COR-L47 (cell line): ENCODE measurements at regions not wholly inside any gene's neighbourhood (a gene's known extent, or its start where the extent isn't known, plus 50 kb on each side); places are given as distances from the start of the nearest gene placed in this dataset.

Experiments used
- DNase-seq: peaks from one replicate; lab custom pipeline; 2025; lab: John Stamatoyannopoulos, UW

DNA sequence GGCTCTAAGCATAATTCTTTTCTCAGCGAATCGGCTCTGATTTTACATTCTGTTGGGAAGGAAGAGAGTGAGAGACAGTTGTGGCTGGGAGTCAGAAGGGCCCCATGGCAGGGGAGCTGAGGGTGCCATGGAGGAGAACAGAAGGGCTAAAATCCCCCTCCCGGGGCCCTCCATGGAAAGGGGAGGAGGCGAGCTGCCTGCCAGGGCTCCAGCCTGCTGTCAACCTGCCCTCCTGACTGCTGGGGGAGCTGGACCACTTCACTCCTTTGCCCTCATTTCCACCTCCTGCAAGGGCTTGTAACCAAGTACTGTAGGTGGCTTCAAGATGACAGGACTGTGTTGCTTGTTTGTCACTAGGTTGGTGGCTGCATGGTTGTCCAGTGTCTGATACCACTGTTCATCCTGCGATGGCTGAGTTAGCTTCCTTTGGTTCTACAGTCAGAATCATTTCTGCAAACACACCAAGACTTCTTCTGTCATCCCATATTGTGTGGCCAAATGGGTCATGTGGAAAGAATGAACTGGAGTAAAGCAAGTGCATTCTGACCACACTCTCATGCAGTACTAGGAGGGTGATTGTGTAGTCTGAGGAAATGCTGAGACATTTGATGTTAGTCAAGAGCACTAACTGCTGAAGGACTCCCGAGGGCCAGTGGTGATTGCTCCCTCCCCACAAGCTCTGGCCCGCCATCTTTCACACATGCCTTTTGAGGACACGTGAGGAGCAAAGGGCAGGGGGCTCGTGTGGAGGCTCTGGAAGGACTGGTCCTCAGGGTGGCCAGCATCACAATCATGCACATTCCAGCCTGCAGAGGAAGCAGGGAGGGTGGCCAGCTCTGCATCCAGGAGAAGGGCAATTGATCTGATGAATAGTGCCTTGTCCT, 307.2 kb downstream of the GADD45G start:
- DNase-seq, result no peak

DNA sequence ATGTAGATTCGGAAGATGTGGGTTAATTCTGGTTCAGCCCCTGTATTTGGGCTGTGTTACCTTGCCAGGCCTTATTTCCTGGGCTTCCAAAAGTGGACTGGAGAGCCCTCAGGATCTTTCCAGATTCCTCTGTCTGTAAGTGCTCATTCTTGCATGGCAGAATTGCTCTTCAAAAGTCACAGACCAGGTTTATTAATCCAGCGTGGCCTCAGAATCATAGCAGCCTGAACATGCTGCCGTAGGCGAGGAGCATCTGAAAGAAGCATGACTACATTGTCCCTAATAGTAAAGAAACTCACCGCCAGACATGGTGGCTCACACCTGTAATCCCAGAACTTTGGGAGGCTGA, 307.8 kb downstream of the GADD45G start:
- no peak for DNase-seq

DNA sequence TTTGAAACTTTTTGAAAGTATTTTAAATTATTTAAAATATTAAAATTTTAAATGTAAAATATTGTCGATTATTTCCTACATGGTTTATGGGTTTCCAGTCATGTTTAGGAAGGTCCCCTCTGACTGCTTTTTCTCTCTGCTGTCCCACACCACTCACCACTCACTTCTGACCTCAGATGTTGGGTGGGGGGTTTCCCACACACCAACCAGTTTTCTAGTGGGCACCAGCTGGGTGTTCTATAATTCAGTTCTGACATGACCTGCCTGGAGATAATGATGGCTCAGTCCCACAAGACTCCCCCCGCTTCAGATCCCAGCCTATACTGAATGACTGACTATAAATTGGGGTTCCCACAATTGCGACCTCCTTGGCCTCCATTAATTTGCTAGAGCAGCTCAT, 310.4 kb downstream of the GADD45G start:
- DNase-seq, result no peak

DNA sequence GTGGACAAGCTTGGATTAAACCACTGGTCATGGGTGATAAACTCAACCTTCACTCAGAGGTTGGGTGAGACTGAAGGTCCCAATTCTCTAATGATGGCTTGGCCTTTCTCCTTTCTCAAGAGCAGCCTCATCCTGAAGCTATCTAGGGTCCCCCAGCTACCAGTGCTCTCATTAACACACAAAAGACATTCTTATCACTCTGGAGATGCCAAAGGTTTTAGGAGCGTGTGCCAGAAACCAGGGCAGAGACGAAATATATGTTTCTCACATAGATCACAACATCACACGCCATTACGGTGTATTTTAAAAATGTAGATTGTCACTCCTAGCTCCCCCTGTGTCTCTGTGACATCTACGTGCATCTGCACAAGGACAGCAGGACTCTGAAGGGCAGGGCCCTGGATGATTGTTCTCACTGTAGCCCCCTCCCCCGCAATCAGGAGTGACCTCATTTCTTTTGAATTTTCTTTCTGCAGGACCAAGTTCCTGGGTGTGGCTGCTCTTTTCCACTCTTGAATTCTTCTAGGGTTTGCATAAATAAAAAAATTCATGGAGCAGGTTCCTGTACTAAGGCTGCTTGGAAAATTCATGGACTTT, 311.3 kb downstream of the GADD45G start:
- DNase-seq, result no peak

DNA sequence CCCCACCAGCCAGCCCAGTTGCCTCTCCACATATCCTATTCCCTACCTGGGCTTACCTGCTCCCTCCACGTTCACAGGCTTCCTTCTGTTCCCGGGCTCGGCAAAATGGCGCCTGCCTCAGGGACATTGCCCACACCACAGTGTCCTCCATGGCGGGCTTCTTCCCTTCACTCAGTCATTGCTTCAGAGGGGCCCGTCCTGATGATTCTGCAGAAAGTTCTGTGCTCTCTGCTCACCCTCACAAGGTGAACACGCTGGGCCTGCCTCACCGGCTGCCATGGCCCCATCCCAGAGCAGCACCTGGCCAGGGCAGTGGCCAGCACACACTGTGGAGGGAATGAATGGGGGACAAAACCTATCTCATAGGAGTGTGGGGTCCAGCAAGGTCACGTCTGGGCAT, 313.0 kb downstream of the GADD45G start:
- no peak for DNase-seq

DNA sequence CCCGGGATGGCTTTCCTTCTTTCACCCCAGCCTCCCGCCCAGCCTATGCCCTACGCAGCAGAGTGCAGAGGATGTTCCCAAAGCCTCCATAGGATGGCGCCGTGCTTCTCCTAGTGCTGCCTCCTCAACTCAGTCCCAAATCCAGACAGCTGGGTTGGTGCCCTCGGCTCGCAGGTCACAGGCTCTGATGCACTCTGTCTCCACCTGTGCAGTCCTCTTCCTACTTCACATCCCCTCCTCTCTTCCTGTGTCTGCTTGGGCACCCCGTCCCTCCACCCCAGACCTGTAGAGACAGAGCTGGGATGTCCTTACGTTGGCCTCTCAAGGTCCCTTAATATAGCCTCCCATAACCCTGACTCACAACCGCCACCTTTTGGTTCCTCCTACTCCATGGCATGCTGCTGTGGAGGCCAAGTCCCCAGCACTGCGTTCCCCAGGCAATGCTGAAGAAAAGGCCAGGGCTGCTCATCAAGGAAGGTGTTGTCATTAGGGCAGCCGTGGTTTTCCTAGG, 314.4 kb downstream of the GADD45G start:
- no peak for DNase-seq

DNA sequence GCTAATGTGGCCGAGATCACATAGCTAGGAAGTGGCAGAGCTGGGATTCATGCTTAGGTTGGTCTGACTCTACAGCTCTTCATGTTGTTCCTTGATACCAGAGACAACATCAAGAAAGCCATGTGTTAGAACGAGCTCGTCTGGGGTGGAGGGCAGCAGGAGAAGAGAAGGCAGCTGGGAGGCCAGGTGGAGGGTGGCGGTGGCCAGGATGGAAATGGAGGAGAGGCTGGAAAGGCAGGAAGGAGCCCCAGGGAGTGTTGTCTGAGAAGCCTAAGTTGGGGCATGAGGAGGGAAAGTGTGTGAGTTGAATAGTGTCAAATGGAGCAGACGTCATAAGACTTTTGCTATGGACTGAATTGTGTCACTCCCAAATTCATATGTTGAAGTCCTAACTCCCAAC, 315.3 kb downstream of the GADD45G start:
- no peak for DNase-seq

DNA sequence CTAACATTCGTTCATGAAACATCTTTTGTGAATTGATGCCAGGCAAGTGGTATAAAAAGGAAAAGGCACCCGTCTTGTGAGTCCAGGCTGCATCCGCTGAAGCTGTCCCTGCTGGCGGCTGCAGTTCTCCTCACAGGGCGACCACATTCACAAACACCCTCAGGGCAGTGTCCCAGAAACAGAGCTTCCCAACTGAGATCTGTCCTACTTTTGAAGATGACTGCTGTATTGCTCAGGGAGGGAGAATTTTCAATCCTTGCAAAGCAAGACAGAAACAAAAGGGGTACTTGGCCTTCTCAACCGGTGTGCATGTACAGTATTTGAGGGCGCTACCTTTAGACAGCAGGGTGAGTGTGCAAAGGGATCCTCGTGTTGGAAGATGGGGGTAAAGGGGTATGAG, 316.1 kb downstream of the GADD45G start:
- no peak for DNase-seq

DNA sequence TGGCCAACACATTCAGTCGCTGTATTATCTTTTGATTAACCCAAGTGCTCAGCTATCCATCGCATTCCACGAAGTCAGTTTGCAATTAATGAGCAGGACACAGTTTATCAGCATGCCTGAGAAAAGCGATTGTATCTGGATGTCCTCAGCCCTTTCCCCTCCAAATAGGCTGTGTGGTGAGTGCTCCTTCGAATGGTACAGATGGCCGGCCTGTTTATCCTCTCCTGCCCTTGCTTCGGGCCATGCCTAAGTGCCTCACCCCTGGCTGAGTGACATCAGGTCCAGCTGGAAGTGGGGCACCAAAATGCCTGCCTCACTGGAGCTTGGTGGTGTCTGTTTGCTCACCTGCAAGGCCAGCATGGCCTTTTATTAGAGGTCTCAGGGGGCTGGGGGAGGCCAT, 317.3 kb downstream of the GADD45G start:
- DNase-seq, result no peak

DNA sequence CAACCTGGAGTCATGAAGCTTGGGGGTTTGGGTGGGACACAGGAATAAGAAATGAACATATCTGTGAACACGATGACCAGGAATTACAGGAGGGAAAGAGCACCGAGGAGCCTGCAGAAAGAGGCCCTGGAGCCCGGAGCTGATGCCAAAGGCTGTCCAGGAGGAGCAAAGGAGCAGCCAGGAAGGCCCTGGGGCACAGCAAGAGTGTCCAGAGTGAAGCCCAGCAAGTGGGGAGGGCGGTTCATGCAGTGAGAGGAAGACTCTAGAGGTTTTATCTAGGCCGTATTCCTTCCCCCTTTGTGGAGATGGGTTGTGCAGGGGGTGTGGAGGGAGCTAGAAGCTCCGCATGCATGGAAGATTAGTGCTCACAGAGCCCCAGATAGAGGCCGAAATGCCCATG, 318.4 kb downstream of the GADD45G start:
- DNase-seq, result no peak

DNA sequence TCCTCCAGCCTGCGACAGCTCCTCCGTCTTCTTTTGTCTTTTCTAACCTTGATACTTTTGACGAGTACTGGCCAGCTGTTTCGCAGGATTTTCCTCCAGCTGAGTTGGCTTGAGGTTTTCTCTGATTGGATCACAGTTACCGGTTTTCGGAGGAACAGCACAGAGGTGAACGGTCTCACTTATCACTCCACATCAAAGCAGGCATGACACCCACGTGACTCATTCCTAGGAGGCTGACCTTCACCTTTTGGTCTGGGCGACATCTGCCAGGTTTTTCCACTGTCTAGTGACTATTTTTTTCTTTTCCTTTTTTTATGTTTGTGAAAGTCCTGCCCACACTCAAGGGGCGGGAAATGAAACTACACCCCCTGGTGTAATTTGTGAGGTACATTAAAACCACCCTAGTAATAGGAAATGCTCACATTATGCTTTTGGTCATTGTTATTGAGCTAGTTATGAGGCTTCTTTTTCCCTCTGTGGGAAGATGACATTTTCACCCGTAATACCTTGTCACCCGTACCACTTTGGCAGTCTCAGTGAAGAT, 319.2 kb downstream of the GADD45G start:
- no peak for DNase-seq

DNA sequence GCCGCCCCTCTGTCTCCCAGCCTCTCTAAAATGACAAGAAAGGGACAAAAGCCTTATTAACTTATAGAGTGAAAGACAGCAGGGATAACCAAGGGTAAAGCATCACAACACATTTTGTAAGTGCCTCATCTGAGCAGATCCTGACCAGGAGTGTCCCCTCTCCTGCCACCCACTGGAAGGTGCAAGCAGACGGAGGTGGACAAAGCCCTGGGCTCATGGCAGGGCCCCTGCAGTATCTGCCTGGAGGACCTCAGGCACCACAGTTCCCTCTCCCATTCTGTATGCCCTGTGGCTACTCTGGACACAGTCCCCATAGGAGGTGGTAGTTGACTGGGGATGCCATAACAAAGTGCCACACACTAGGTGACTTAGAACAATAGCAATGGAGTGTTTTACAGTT, 319.8 kb downstream of the GADD45G start:
- DNase-seq, result no peak

DNA sequence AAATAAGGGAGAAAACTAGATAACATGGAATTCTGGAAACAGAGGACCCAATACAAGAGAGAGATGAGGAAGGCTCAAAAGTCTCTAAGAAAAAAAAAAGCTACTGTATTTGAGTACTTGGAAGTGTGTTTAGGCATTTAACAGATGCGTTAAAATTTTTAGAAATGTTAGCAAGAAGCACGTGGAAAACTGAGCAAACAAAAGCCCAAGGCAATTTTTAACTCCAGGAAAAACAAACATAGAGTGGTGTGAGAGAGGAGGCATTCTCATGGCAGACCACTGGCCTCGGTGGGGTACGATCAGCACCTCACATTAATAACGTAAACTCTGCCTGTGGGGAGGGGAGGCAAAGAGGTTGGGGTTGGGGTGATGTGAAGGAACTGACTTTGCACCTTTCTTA, 321.4 kb downstream of the GADD45G start:
- DNase-seq, result no peak

DNA sequence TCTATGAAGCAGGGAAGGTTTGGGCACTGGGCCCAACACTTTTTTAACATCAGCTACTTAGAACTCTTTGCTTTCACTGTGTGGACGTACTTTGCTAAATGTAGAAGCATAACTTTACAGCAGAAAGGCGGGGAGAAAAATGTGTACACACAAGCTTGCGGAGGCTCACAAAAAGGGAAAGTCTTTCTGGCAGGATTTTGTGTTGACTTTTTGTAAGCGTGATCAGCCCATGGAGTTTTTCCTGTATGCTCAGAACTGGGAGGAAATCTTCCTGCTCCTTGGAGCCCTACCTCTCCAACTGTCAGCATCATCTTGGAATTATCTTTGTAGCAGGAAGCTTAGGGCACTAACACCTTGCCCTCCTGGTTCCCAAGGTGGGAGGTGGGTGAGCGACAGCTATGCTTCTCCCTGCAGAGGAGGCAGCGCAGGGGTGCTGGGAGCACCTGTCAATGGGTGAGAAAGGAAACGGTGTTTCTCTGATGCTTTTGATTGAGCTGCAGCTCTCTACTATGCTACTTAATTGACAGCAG, 321.9 kb downstream of the GADD45G start:
- DNase-seq, result no peak

DNA sequence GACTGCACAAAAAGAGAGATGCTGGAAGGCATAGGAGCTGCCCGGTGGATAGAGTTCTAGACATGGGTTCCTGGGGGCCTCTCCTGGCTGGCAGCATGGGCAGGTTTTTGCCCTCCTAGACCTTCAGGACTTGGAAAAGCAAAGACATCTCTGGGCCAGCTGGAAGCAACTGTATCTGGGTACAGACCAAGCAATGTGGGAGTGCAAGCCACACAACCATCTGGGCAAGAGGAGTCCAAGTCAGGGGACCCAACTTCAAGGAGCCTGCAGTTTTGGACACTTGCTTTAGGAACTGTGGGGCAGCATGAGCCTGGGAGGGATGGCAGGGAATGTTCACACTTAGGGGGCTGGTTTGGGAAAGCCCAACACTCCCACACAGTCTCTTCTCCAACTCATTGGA, 323.3 kb downstream of the GADD45G start:
- DNase-seq, result no peak

DNA sequence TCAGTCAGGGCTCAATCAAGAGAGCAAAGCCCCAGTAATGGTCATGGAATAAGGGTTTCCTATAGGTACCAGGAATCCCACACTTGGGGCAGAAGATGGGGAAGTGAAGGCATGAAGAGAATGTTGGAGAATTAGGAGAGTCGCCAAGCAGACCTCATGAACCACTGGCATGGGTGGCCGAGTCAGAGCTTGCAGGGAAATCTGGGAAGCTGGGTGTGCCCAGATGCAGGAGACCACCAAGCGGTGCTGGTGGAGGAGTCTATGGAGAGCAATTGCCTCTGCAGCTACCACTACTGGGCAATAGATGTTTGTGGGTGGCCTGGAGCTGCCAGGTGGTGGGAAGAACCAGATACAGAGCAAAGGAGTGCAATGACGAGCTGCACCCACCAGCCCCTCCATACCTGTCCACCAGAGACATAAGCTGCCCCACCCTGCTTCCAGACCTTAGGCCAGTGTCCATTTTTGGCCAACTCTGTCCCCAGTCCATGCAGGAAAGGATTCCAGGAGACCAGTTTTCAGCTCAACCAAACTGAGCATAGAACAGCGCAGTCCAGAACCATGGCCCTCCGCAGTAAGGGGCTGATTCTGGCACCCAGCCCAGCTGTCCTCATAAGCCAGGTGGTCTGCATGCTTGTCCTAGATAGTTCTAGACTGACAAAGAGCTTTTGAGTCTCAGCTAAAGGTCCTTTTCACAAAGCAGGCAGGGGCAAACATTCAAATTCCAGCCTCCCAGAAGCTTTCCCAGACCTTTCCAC, 323.9 kb downstream of the GADD45G start:
- no peak for DNase-seq

DNA sequence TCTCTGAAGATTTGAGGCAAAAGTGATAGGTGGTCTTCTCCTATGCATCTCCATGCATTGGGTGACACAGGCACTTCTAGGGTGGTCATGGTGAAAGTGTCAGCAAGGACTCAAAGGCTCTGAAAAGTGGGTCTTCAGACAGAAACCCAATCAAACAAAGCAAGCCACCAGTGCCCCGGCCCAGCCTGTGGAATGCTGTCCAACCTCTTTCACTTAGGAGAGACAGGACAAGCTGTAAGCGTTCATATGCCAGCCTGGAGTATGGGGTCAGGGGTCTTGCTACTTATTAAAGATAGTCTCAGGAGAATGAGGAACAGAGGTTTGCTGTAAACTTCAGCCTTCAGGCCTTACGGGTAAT, 324.5 kb downstream of the GADD45G start:
- no peak for DNase-seq

DNA sequence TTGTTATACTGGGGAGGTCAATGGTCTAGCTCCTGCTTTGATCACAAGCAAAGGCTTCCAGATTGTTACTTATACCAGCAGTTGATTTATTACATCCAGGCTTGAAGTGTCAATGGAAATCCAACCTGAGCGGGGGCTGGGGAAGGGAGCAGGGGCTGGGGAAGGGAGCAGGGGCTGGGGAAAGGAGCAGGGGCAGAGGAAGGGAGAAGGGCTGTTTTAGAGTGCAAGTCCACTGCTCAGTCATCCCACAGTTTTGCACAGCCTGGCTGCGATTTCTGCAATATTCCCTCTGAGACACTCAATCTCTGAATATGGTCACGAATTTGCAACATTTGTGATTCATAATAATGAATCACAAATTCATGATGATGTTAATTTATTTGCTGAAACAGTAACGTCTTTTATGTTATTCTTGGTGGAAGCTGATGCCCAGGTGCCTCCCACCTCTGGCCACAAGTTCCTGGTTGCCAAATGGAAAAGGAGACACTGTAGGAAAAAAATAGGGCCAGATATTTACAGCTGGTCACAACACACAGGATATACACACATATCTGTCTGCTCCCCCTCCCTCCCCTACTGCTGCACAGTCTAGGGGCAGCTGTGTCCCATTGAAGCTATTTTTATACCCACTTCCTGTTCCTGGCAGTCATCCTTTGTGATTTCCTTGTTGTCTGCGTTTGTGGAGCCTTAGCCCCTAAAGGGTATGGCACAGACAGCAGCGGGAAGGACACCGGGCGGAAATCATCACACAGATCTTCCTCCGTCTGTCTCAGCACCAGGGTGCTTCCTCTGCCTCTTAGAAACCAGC, 325.1 kb downstream of the GADD45G start:
- peak; percentile 49 for DNase-seq

DNA sequence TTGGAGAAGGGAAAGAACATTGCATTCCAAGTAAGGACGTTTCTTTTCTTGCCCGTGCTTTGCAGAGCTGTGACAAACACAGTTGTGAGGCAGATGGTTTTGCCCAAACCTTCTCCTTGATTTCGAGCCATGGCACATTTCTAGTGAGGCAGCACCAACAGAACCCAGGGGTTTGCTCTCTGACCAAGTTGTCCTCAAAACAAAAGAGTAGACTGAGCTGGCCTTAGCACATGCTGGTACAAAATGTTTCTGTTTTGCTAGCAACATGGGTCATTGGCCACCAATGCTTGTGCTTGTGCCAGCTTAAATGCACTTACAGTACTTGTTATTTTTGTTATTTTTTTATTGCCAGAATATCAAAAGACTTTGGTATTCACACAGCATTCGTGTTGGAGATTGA, 328.8 kb downstream of the GADD45G start:
- no peak for DNase-seq

DNA sequence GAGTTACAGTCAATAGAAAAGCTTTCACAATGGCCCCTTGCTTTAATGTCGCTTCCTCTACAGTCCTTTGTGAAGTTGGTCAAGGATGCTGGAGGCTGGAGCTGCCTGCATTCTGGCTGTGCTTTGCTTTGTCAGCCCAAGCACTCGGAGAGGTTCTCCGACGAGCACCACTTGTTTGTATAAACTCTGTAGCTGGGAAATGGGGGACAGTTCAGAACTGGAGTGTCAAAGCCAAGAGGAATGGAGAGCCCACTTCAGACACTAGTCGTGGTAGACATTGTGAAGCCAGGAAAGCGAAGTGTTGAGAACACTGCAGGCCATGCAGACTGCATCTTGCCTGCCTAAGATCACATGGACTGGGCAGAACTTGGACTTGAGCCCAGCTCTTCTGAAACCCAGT, 330.3 kb downstream of the GADD45G start:
- DNase-seq, result no peak

DNA sequence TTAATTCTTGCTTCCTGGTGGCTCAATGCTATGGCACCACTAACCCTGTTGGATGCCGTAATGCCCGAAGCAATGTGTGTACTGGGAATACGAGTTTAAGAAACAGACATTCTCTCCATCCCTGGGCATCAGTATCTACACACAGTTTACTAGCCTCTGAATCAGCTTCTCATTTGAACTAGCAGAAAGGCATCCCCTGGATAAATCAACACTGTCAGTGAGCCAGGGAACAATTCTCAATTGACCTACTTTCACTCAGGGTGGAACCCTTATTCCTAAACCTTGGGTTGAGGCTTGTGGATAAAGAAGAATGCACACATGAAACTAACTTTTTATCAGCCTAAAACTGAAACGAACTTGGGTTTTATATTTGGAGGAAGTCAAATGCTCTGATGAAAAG, 331.0 kb downstream of the GADD45G start:
- no peak for DNase-seq

DNA sequence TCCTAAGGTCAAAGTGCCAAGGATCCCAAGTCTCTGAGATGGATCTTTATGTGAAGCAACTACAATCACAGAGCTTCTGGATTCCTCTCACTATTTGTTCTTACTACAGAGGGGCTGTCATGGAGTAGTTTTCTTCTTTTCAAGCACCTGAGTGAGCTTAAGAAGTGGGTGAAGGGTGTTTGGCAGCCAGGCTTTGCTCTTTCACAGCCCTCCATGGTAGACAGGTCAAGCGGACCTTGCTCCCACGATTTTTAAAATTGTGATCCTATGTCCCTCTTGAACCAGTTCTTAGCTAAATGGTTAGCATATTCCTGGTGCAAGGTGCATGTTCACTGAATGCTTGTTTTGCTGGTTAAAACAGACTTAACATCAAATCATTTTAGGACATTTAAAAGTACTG, 332.2 kb downstream of the GADD45G start:
- no peak for DNase-seq
